ENCODE measurements at regions not wholly inside any gene's neighbourhood (a gene's known extent, or its start where the extent isn't known, plus 50 kb on each side); places are given as distances from the start of the nearest gene placed in this dataset.

GRCh38 chr12:107583551-107583950 lies 102.0 kb upstream of the PWP1 start:
- TF ChIP-seq POLR2A (IDR thresholded peaks at IDR 0.05) = no peak
- TF ChIP-seq CTCF (IDR thresholded peaks at IDR 0.05) = no peak

Data from Peyer's patch (tissue), 4 donors.